HEK293T (cell line): ENCODE measurements at regions not wholly inside any gene's neighbourhood (a gene's known extent, or its start where the extent isn't known, plus 50 kb on each side); places are given as distances from the start of the nearest gene placed in this dataset.

Experiments
- ARNT ChIP-seq: fragments of 450-650 bp; IDR thresholded peaks from 2 replicates; pipeline ENCODE4 v1.6.1; 2017; ENCODE audit warnings: mild to moderate bottlenecking
- CTBP1 ChIP-seq: fragments of 450-650 bp; IDR thresholded peaks from 2 replicates; pipeline ENCODE4 v1.6.1; 2016; ENCODE audit warnings: borderline replicate concordance
- FOXA1 ChIP-seq: fragments of 450-650 bp; IDR thresholded peaks from 2 replicates; pipeline ENCODE4 v1.6.1; 2016; ENCODE audit warnings: mild to moderate bottlenecking
- FOXM1 ChIP-seq: fragments of 450-650 bp; IDR thresholded peaks from 2 replicates; pipeline ENCODE4 v1.6.1; 2017; ENCODE audit warnings: mild to moderate bottlenecking, borderline replicate concordance
- HDGF ChIP-seq: fragments of 450-650 bp; IDR thresholded peaks from 2 replicates; pipeline ENCODE4 v1.6.1; 2017; ENCODE audit warnings: antibody characterized with exemption, borderline replicate concordance
- L3MBTL2 ChIP-seq: fragments of 450-650 bp; conservative IDR thresholded peaks from 2 replicates; pipeline ENCODE4 v1.6.1; 2016; ENCODE audit warnings: mild to moderate bottlenecking
- PKNOX1 ChIP-seq: fragments of 450-650 bp; IDR thresholded peaks from 2 replicates; pipeline ENCODE4 v1.6.1; 2016
- SP1 ChIP-seq: fragments of 450-650 bp; IDR thresholded peaks from 2 replicates; pipeline ENCODE4 v1.6.1; 2017
- SUZ12 ChIP-seq: fragments of 450-650 bp; IDR thresholded peaks from 2 replicates; pipeline ENCODE4 v1.6.1; 2016; ENCODE audit warnings: mild to moderate bottlenecking

DNA sequence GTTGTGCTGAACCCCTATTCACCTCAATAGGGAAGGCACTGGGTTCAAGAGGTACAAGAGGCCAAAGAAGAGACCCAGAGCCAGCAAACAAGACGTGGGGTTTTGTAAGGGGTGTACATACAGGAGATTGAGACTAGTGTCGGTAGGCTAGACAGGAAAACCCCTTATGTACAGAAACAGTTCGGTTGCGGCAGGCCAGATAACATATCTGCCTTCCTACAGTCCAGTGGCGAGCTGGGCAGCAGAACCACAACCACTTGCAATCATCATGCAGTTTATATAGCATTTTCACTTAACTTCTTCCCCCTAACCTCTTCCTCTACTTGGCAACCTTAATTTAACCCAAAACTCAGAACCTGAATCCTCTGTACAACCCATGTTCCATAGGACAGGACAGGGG is 422.2 kb downstream of the PDHA2 start:
- no peak for TF ChIP-seq FOXA1
- no peak for TF ChIP-seq SUZ12
- TF ChIP-seq ARNT = no peak
- TF ChIP-seq L3MBTL2 = no peak
- TF ChIP-seq HDGF = no peak
- TF ChIP-seq SP1 = no peak
- TF ChIP-seq PKNOX1 = no peak
- no peak for TF ChIP-seq CTBP1
- no peak for TF ChIP-seq FOXM1
